Endodermal cell (in vitro differentiated cells): ENCODE measurements at regions not wholly inside any gene's neighbourhood (a gene's known extent, or its start where the extent isn't known, plus 50 kb on each side); places are given as distances from the start of the nearest gene placed in this dataset.

Experiments used
- DNase-seq: peaks from one replicate; pipeline ENCODE4 v3.0.0-alpha.2; 2017
- H3K27ac ChIP-seq: 2 replicates; pipeline ENCODE4 v1.5.1; 2013; ENCODE audit warnings: mild to moderate bottlenecking, low read depth, low read length, moderate library complexity
- H3K27me3 ChIP-seq: 2 replicates; pipeline ENCODE4 v1.6.1; 2013; ENCODE audit warnings: mild to moderate bottlenecking, low read length, moderate library complexity; ENCODE audit not compliant: insufficient read depth, control insufficient read depth, poor library complexity, severe bottlenecking
- H3K36me3 ChIP-seq: 2 replicates; pipeline ENCODE4 v1.7.0; 2013; ENCODE audit warnings: mild to moderate bottlenecking, low read length, moderate library complexity; ENCODE audit not compliant: control insufficient read depth, insufficient read depth
- H3K4me1 ChIP-seq: one replicate; pipeline ENCODE4 v1.7.0; 2013; ENCODE audit warnings: low read length; ENCODE audit not compliant: control insufficient read depth, insufficient read depth
- H3K4me3 ChIP-seq: 2 replicates; pipeline ENCODE4 v1.5.1; 2013; ENCODE audit warnings: mild to moderate bottlenecking, low read length, moderate library complexity
- H3K9ac ChIP-seq: 2 replicates; pipeline ENCODE4 v1.6.1; 2013; ENCODE audit warnings: mild to moderate bottlenecking, low read length, moderate library complexity; ENCODE audit not compliant: poor library complexity, severe bottlenecking; ENCODE audit errors: extremely low read depth
- H3K9me3 ChIP-seq: 2 replicates; pipeline ENCODE4 v1.6.1; 2013; ENCODE audit warnings: mild to moderate bottlenecking, low read length, moderate library complexity; ENCODE audit not compliant: control insufficient read depth
- H3K27ac Mint-ChIP-seq: 2 replicates; pipeline ENCODE4 v1.8.0; 2020; ENCODE audit warnings: mixed read lengths
- H3K27me3 Mint-ChIP-seq: 2 replicates; pipeline ENCODE4 v1.8.0; 2021; ENCODE audit warnings: mild to moderate bottlenecking, mixed read lengths; ENCODE audit not compliant: insufficient read depth
- H3K36me3 Mint-ChIP-seq: 2 replicates; pipeline ENCODE4 v1.8.0; 2020; ENCODE audit warnings: low read depth, mixed read lengths
- H3K4me1 Mint-ChIP-seq: 2 replicates; pipeline ENCODE4 v1.8.0; 2020; ENCODE audit warnings: mixed read lengths
- H3K4me3 Mint-ChIP-seq: 2 replicates; pipeline ENCODE4 v1.8.0; 2020; ENCODE audit warnings: mild to moderate bottlenecking, moderate library complexity, mixed read lengths
- H3K9me3 Mint-ChIP-seq: 2 replicates; pipeline ENCODE4 v1.8.0; 2020; ENCODE audit warnings: mild to moderate bottlenecking, mixed read lengths
- whole genome bisulfite sequencing, 2 experiments: methylation state at CpG; one replicate each; pipeline versions ENCODE4 v1.1.5 to v1.1.7; 2013; ENCODE audit warnings: missing lambda C conversion rate in 2 of 2, mixed read lengths in 1 of 2; ENCODE audit not compliant: insufficient coverage in 1 of 2, insufficient read length in 1 of 2; 5-methylcytosine and 5-hydroxymethylcytosine counted together
- TF ChIP-seq, protein P1 (sequence below): fragments of 200-600 bp; sonication (generic); conservative IDR thresholded peaks from 2 replicates; pipeline ENCODE4 v1.5.0; 2021; ENCODE audit warnings: antibody characterized with exemption, mild to moderate bottlenecking

DNA sequence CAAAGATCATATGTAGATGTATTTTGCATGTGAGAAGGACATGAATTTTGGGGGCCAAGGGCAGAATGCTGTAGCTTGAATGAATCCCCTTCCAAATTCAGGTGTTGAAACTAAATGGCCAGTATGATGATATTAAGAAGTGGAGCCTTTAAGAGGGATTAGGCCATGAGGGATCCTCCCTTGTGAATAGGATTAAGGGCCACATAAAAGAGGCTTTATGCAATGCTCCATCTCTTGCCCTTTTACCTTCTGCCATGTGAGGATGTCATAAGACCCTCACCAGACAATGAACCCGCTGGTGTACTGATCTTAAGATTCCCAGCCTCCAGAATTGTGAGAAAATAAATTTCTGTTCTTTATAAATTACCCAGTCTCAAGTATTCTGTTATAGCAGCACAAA, 206.1 kb downstream of the YTHDC2 start:
- Mint-ChIP-seq H3K9me3 (peaks cover 31% of the 10 kb centered on the region), H3K4me3 (no peak overlapping the region), H3K36me3 (peaks cover 3% of the 10 kb centered on the region), H3K27me3 (no peaks in the 10 kb centered on the region), H3K4me1 (no peaks in the 10 kb centered on the region), H3K27ac (no peak overlapping the region)
- Histone ChIP-seq H3K9ac (no peak overlapping the region), H3K27me3 (no peaks in the 10 kb centered on the region), H3K4me3 (no peak overlapping the region), H3K4me1 (no peaks in the 10 kb centered on the region), H3K27ac (no peak overlapping the region), H3K36me3 (no peaks in the 10 kb centered on the region), H3K9me3 (peaks cover 34% of the 10 kb centered on the region)
- TF ChIP-seq, protein P1, sequence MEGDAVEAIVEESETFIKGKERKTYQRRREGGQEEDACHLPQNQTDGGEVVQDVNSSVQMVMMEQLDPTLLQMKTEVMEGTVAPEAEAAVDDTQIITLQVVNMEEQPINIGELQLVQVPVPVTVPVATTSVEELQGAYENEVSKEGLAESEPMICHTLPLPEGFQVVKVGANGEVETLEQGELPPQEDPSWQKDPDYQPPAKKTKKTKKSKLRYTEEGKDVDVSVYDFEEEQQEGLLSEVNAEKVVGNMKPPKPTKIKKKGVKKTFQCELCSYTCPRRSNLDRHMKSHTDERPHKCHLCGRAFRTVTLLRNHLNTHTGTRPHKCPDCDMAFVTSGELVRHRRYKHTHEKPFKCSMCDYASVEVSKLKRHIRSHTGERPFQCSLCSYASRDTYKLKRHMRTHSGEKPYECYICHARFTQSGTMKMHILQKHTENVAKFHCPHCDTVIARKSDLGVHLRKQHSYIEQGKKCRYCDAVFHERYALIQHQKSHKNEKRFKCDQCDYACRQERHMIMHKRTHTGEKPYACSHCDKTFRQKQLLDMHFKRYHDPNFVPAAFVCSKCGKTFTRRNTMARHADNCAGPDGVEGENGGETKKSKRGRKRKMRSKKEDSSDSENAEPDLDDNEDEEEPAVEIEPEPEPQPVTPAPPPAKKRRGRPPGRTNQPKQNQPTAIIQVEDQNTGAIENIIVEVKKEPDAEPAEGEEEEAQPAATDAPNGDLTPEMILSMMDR = no peak
- DNase-seq = no peak
- 86% methylated on average over 1 of the region's 1 CpG; no CpG with 5 or more reads in 1 of the 2 experiments for WGBS, 2 experiments

DNA sequence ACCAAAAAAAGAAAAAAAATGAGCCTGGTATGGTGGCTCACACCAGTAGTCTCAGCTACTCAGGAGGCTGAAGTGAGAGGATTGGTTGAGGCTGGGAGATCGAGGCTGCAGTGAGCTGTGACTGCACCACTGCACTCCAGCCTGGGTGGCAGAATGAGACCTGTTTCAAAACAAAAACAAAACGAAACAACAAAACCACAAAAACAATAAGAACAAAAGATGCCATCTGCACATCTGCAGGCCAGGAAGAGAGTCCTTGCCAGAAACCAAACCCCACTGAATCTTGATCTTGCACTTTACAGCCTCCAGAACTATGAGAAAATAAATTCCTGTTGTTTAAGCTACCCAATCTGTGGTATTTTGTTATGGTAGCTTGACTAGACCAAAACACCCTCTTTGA, 207.7 kb downstream of the YTHDC2 start:
- no peaks in the 10 kb centered on the region for H3K27me3 ChIP-seq
- H3K36me3 ChIP-seq = no peaks in the 10 kb centered on the region
- no peak for DNase-seq
- peaks cover 15% of the 10 kb centered on the region for H3K9me3 Mint-ChIP-seq
- H3K9ac ChIP-seq = no peak overlapping the region
- H3K9me3 ChIP-seq = peaks cover 20% of the 10 kb centered on the region
- TF ChIP-seq, protein P1 = no peak
- no peak overlapping the region for H3K27ac Mint-ChIP-seq
- H3K4me1 ChIP-seq = no peaks in the 10 kb centered on the region
- WGBS, 2 experiments = 77% methylated on average over 2 of the region's 2 CpGs; no CpG with 5 or more reads in 1 of the 2 experiments
- H3K27me3 Mint-ChIP-seq = peaks cover 1% of the 10 kb centered on the region
- H3K36me3 Mint-ChIP-seq = no peaks in the 10 kb centered on the region
- H3K4me1 Mint-ChIP-seq = no peaks in the 10 kb centered on the region
- no peak overlapping the region for H3K27ac ChIP-seq
- no peak overlapping the region for H3K4me3 ChIP-seq
- H3K4me3 Mint-ChIP-seq = no peak overlapping the region

DNA sequence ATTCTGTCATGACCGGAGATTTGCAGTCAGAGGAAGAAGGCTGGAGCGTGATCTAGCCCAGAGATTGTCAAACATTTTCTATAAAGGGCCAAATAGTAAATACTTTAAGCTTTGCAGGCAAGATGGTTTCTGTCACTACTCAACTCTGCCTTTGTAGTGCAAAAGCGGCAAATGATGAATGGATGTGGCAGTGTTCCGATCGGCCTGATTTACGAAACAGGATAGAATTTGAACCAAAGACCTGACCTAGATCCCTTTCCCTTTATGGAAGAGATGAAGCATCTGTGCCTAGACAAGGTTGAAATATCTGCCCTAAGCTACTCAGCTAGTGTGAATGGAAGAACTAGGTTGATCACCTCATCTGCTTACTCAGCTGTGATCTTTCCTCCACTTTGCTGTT, 209.5 kb downstream of the YTHDC2 start:
- Mint-ChIP-seq H3K36me3 (no peaks in the 10 kb centered on the region), H3K4me3 (no peak overlapping the region), H3K27ac (no peak overlapping the region), H3K27me3 (peaks cover 1% of the 10 kb centered on the region), H3K9me3 (peaks cover 9% of the 10 kb centered on the region), H3K4me1 (no peaks in the 10 kb centered on the region)
- no peak overlapping the region for H3K4me3 ChIP-seq
- H3K36me3 ChIP-seq = no peaks in the 10 kb centered on the region
- no peak for DNase-seq
- no peaks in the 10 kb centered on the region for H3K4me1 ChIP-seq
- no peak overlapping the region for H3K9ac ChIP-seq
- TF ChIP-seq, protein P1 = no peak
- no peak overlapping the region for H3K27ac ChIP-seq
- WGBS, 2 experiments = 94 to 95% methylated on average over 5 to 6 of the region's 6 CpGs
- H3K27me3 ChIP-seq = no peaks in the 10 kb centered on the region
- H3K9me3 ChIP-seq = peaks cover 3% of the 10 kb centered on the region
